Fibroblast of pulmonary artery (primary cell): ENCODE measurements at regions not wholly inside any gene's neighbourhood (a gene's known extent, or its start where the extent isn't known, plus 50 kb on each side); places are given as distances from the start of the nearest gene placed in this dataset.

Source experiments
- DNase-seq: peaks from one replicate; pipeline ENCODE4 v3.0.0-alpha.2; 2010; ENCODE audit warnings: low read depth
- H3K4me3 ChIP-seq: replicated peaks from 2 replicates; pipeline ENCODE4 v1.5.1; 2011; ENCODE audit warnings: low read depth, mild to moderate bottlenecking, control low read depth, low read length, moderate library complexity
- CTCF ChIP-seq: IDR thresholded peaks from 2 replicates; pipeline ENCODE4 v1.5.1; 2011; ENCODE audit warnings: mild to moderate bottlenecking, control low read depth, low read length, inconsistent platforms; ENCODE audit errors: missing control alignments

- no peak overlapping the region for H3K4me3 ChIP-seq
- no peak for TF ChIP-seq CTCF
- peak; percentile 75 for DNase-seq
Measured at GRCh38 chr14:50038398-50039119, 77.8 kb downstream of the VCPKMT start.

GRCh38 chr14:50039120-50039517 lies 77.3 kb downstream of the VCPKMT start:
- no peak overlapping the region for H3K4me3 ChIP-seq
- no peak for DNase-seq
- TF ChIP-seq CTCF = no peak

- no peak for TF ChIP-seq CTCF
- DNase-seq = peak; percentile 63
- no peak overlapping the region for H3K4me3 ChIP-seq
Measured at GRCh38 chr14:50039734-50040400, 76.5 kb downstream of the VCPKMT start.

GRCh38 chr14:50040401-50040775 lies 76.0 kb downstream of the VCPKMT start:
- DNase-seq = peak; percentile 70
- H3K4me3 ChIP-seq = no peak overlapping the region
- TF ChIP-seq CTCF = no peak

GRCh38 chr14:50040895-50041465 lies 75.4 kb downstream of the VCPKMT start:
- no peak overlapping the region for H3K4me3 ChIP-seq
- DNase-seq = no peak
- no peak for TF ChIP-seq CTCF

- no peak overlapping the region for H3K4me3 ChIP-seq
- no peak for TF ChIP-seq CTCF
- no peak for DNase-seq
Measured at GRCh38 chr14:50041980-50042379, 74.4 kb downstream of the VCPKMT start.
